SHP77 (cell line): ENCODE measurements at regions not wholly inside any gene's neighbourhood (a gene's known extent, or its start where the extent isn't known, plus 50 kb on each side); places are given as distances from the start of the nearest gene placed in this dataset.
"Not testable (repeated sequence)": the region's sequence is repeated elsewhere in the genome, so short reads cannot be mapped to it uniquely, and the experiment has no call there.

Source experiments
- DNase-seq, 2 experiments: peaks; one replicate each; lab custom pipeline; 2025; lab: John Stamatoyannopoulos, UW

DNA sequence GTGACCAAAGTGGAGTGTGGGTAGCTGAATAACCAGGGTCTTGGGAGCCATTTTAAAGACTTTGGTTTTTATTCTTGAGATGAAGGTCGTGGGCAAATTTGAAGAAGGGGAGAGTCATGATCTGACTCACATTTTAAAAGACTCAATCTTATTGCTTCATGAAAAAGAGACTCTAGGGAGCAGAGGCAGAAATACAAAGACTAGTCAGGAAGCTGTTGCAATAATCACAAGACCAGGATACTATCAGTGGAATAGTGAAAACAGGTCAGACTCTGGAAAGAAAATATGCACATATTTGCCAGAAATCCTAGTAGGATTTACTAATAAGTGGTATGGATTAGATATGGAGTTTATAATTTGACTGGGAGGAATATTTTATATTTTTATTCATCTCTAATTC lies 448.4 kb downstream of the RAPGEF2 start:
- no peak for DNase-seq

DNA sequence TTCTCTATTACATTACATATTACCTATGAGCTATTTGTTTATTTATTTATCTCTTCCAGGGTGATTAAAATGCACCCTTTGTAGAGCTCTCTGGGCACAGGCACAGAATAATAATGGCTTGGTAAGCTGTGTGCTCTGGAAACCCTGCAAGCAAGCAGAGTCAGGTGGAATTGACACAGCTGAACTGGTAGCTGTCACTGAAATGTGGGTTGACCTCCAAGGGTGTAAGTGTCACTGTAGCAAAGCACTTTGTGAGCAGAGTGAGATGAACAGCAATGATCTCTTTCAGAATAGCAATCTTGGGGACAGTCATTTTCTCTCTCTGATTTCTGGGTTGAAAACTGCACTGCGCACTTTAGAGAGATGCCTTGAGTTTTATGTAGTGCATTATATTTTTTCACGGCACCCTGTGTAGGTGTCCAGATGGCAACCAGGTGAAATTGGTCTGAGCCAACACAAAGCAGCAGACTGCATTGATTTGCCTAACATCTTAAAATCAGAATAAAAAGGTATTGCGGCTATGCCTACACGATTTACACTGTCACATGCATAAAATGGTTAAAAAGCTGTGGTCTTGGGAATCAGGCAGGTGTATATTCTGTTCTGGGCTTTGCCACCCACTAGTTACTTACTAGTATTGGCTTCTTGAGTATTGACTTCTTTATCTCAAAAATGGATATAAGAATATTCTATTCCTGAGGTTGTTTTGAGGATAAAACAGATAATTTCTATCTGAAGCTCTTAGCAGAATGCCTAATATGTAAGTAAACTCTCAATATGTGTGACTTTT lies 450.3 kb downstream of the RAPGEF2 start:
- no peak for DNase-seq

DNA sequence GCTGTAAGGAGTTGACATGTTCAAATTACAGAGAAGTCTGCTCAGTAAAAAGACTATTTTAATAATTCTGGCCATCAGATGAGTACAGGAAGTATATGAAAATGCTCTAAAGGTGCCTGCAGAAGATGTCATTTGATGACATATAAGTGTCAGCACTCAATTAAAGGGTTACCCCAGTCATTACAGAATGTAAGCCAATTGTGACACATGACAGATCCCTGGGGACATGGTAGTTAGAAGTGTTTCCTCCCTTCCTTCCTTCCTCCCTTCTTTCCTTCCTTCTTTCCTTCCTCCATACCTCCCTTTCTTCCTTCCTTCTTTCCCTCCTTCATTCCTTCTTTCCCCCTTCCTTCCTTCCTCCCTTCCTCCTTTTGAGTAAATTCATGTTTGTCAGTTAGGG lies 453.0 kb downstream of the RAPGEF2 start:
- no peak for DNase-seq

- no peak for DNase-seq
Measured at GRCh38 chr4:159562366-159562765, 459.5 kb downstream of the RAPGEF2 start.

GRCh38 chr4:159563257-159563656 lies 460.4 kb downstream of the RAPGEF2 start:
- DNase-seq = no peak

DNA sequence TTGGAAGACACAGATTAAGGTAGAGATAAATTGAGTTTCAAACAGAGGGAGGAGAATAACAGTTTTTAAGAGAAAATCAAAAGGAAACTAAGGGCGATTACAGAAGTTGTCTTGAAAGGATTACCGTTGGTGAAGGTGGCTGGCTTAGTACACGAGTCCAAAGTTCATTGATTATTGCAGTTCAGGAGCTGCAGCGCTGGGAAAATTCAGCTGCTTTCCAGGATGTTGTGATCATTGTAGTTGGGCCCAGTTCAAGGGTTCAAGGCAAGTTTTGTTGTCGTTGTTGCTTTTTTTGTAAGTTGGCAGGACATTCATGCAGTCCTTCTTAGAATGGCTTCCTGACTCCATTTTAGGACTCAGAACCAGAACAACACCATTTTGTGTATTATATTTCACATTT lies 461.7 kb downstream of the RAPGEF2 start:
- DNase-seq = no peak

DNA sequence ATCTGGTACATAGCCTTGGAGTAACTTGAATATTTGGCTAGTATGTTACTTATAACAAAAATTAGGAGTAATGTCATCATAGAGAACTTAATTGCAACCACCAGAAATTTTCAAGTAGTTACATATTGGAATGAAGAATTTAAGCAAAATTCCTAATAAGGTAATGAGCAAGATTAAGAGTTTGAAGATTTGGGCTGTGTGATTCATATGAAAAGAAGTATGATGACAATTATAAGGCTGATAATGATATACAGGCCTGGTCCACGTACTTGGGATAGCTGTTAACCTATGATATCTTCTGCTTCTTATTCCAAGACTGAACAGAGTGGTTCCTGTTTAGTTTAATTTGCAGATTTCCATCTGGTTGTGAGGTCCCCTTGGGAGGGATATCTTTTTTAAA lies 463.9 kb downstream of the RAPGEF2 start:
- DNase-seq = no peak

- no peak for DNase-seq
Measured at GRCh38 chr4:159577241-159577640, 474.4 kb downstream of the RAPGEF2 start.

DNA sequence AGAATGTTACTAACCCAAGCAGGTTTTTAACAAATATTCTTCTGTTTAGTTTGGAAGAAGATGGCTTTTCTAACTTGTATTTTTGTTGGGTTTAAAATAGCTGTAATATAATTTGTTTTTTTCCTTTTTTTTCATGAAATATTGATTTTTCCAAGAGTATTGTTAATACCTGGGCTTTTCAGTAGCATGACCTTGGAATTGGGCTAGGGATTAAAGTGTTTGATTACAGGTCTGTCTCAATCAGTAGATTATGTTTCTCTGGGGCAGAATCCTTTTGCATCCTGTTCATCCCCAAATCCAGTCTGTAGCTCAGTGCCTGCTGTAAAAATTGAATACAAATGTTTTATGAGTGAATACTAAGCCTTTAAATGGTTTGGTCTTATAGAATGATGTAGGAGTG lies 479.8 kb downstream of the RAPGEF2 start:
- DNase-seq = no peak

- no peak for DNase-seq
Measured at GRCh38 chr4:159592898-159593556, 490.1 kb downstream of the RAPGEF2 start.

GRCh38 chr4:159593681-159594080 lies 490.8 kb downstream of the RAPGEF2 start:
- DNase-seq = no peak

- DNase-seq = no peak
Measured at GRCh38 chr4:159594576-159594975, 491.7 kb downstream of the RAPGEF2 start.

GRCh38 chr4:159595101-159595500 lies 492.2 kb downstream of the RAPGEF2 start:
- not testable (repeated sequence) for DNase-seq

- DNase-seq = no peak
Measured at GRCh38 chr4:159598602-159599001, 495.7 kb downstream of the RAPGEF2 start.

DNA sequence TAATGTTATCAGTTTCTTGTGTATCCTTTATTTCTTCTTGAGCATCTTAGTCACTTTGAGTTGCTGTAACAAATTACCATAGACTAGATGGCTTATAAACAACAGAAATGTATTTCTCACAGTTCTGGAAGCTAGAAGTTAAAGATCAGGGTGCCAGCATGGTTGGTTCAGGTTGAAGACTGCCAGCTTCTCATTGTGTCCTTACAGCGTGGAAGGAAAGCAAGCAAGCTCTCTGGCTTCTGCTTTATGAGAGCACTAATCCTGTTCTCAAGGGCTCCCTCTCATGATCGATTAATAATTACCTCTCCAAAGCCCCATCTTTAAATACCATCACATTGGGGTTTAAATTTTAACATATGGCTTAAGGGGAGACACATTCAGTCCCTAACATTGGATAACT lies 497.2 kb downstream of the RAPGEF2 start:
- no peak for DNase-seq

DNA sequence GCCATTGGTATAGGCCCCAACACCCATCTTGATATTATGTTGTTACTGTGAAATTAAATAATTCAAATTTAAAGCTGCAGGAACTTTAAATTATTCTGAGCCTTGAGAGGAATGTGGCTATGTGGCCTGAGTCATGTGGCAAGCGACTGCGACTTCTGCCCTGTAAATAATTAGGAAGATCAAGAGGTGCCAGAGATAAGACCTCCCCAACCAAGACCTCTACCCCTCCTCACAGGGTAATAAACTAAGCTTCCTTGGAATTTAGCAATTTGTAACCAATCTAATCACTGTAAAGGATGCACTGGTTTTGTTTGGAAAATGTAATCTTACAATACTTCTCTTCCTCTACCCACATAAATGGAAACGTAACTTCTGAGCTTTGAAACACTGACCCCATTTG lies 501.9 kb downstream of the RAPGEF2 start:
- no peak for DNase-seq

DNA sequence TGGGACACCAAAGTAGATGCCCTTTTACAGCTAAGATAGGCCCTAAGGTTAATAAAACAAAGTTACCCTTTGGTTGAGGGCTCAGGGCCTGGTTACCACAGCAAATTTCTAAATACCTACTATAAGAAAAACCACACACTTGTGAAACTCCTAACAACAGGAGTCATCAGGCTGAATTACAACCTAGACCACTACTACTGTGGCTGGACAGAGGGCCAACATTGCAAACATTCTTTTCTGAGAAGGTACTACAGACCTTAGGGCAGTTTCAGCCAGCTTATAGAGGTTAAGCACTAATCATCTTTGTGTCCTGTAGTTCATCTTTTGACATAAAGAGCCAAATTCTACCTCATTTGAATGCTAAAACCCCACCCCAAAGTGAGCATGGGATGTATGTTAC lies 504.0 kb downstream of the RAPGEF2 start:
- no peak for DNase-seq

DNA sequence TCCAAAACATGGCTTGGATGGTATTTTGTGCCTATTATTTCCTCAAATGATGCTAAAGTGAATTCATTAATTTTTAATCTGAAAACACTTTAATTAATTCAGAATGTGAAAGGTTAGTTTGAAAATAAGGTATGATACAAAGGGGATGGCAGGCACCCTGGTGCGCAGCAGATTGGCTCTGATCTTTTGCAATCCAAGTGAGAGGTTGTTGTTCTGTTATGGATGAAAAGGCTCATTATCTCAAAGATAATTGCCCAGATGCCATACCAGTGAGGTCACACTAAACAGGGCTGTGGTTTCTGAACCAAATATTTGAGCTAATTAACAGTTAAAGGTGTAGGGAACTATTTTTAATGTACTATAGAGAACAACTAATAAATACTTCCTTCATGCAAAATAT lies 504.9 kb downstream of the RAPGEF2 start:
- DNase-seq = no peak

- no peak for DNase-seq
Measured at GRCh38 chr4:159608436-159608835, 505.6 kb downstream of the RAPGEF2 start.

GRCh38 chr4:159632031-159632430 lies 529.2 kb downstream of the RAPGEF2 start:
- DNase-seq = no peak

GRCh38 chr4:159639671-159640323 lies 536.9 kb downstream of the RAPGEF2 start:
- no peak for DNase-seq

- DNase-seq = no peak
Measured at GRCh38 chr4:159649237-159649636, 546.4 kb downstream of the RAPGEF2 start.

DNA sequence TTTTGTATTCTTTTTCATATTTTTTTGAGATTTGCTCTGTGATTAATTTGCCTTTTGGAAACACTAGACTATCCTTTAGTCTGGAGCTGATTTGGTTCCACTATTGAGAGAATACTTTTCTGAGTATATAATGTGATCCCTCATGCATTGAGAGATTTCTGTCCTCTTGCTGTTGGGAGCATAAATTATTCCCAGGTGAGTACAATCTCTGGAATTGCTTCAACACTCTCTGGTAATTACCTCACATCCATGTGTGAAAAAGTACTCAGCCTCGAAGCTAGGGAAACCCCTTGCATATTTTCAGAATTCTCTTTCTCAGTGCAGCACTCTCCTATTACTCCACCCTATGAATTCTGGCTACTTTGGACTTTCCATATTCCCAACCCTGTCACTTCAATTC lies 550.0 kb downstream of the RAPGEF2 start:
- no peak for DNase-seq
